Esophagus squamous epithelium (tissue), 4 donors: ENCODE measurements at regions not wholly inside any gene's neighbourhood (a gene's known extent, or its start where the extent isn't known, plus 50 kb on each side); places are given as distances from the start of the nearest gene placed in this dataset.

ENCODE experiments used
- POLR2A ChIP-seq, 4 donors: fragments of 450-650 bp; IDR thresholded peaks; one replicate each; pipeline ENCODE4 v1.6.1; 2017; ENCODE audit warnings: antibody characterized with exemption in 4 of 4, mild to moderate bottlenecking in 4 of 4, moderate library complexity in 3 of 4
- TF ChIP-seq, protein P1 (sequence below), 6 experiments: fragments of 450-650 bp in 4 of 6; fragments of 200-600 bp in 2 of 6; sonication (generic) in 2 of 6; IDR thresholded peaks; one replicate each; pipeline ENCODE4 v1.5.1; 2016 to 2019; ENCODE audit warnings: antibody characterized with exemption in 6 of 6, mild to moderate bottlenecking in 4 of 6, moderate library complexity in 4 of 6

DNA sequence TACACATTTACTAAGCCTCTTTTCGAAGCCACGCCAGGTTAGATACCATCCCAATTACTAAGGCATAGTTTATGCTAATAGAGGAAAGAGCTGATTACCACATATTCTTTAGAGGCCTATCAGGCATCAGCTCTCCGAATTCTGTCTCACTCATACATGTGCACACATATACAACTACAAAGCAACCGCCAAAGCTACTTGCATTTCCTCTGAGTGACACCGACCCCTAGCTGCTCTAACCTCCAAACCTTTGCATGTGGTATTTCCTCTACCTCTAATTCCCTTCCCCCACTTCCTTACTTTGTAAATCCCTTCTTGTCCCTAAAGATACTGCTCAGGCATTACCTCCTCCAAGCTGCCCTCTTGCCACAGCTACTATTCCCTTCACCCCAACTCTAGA is 107.2 kb downstream of the DUSP6 start:
- TF ChIP-seq, protein P1, sequence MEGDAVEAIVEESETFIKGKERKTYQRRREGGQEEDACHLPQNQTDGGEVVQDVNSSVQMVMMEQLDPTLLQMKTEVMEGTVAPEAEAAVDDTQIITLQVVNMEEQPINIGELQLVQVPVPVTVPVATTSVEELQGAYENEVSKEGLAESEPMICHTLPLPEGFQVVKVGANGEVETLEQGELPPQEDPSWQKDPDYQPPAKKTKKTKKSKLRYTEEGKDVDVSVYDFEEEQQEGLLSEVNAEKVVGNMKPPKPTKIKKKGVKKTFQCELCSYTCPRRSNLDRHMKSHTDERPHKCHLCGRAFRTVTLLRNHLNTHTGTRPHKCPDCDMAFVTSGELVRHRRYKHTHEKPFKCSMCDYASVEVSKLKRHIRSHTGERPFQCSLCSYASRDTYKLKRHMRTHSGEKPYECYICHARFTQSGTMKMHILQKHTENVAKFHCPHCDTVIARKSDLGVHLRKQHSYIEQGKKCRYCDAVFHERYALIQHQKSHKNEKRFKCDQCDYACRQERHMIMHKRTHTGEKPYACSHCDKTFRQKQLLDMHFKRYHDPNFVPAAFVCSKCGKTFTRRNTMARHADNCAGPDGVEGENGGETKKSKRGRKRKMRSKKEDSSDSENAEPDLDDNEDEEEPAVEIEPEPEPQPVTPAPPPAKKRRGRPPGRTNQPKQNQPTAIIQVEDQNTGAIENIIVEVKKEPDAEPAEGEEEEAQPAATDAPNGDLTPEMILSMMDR (IDR thresholded peaks at IDR 0.05): no peak
- no peak for TF ChIP-seq POLR2A (IDR thresholded peaks at IDR 0.05)
